SK-N-MC (cell line): ENCODE measurements at regions not wholly inside any gene's neighbourhood (a gene's known extent, or its start where the extent isn't known, plus 50 kb on each side); places are given as distances from the start of the nearest gene placed in this dataset.

ENCODE experiments used
- EZH2 ChIP-seq: fragments of 200-600 bp; sonication (generic); IDR thresholded peaks from one replicate; pipeline ENCODE4 v1.6.1; 2017; ENCODE audit warnings: antibody characterized with exemption
- FOXP2 ChIP-seq: optimal IDR thresholded peaks from 2 replicates; pipeline ENCODE3; 2011; ENCODE audit warnings: mild to moderate bottlenecking, moderate library complexity; ENCODE audit not compliant: insufficient read depth; ENCODE audit errors: extremely low read length, control extremely low read depth
- POLR2AphosphoS5 ChIP-seq: IDR thresholded peaks from 2 replicates; pipeline ENCODE4 v1.6.1; 2012; ENCODE audit warnings: mild to moderate bottlenecking, low read depth, low read length, borderline replicate concordance

DNA sequence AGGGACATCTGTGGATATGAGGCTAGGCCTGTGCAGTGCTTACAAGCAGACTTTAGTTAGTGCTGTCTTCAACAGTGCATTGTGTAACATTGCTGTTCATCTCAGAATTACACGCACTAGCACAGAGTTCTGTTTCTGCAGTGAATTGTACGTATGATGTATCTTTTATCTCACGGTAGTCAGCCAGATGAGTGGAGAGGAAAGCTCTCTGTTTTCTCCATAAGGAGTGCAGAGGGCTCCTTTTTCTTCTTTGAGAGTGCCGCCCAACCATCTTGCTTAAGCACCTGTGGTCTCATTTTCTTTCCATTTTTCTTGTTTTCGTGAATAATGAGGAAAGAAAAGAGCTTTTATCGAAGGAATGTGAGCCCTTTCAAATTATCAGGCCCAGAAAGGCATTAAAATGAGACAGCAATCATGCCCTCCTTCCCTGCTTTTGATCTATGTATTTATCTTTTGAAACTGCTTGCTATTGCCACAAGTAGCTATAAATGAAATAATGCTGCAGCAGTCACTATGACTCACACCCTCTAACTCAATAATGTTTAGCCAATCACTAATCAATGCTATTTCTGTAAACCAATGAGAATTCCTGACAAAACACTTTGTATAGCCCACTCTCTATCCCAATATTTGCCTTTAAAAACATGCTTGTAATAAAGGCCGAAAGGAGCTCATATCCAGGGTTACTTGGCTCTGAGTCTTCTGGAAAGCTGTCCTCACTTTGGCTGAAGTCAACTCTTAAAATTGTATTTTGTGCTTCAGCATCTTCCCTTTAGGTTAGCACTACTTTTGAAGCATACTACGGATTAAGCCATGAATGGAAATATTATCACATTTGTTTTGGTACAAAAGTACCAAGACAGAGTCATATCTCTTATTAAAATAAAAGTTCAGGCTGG lies 226.0 kb upstream of the P2RY1 start:
- TF ChIP-seq EZH2 (no peak), POLR2AphosphoS5 (no peak), FOXP2 (no peak)
